Pancreas (tissue), 10 donors: ENCODE measurements at regions not wholly inside any gene's neighbourhood (a gene's known extent, or its start where the extent isn't known, plus 50 kb on each side); places are given as distances from the start of the nearest gene placed in this dataset.

Experiments used
- ATAC-seq, 4 donors: fragments of 200-7000 bp; cut with Tn5 transposase; one replicate each; pipeline versions ENCODE4 v1.8.0 to v1.9.1; 2020; ENCODE audit warnings: mild to moderate bottlenecking in 4 of 4, moderate library complexity in 4 of 4
- DNase-seq, 6 donors: peaks; one replicate each; pipeline ENCODE4 v3.0.0-alpha.2; 2020
- FAIRE-seq: peaks from 2 replicates; lab custom pipeline; 2012; peaks lifted over from hg19 to GRCh38; lab: Jason Lieb, UNC
- H3K27ac ChIP-seq, 4 donors: fragments of 200-600 bp; sonication (generic); 1 replicate in 3 of 4; 2 replicates in 1 of 4; pipeline versions ENCODE4 v1.5.0 to v1.8.0; 2020
- H3K27me3 ChIP-seq, 4 donors: fragments of 200-600 bp; one replicate each; pipeline ENCODE4 v1.8.0; 2021
- H3K36me3 ChIP-seq, 3 donors: fragments of 200-600 bp; sonication (generic) in 1 of 3; one replicate each; pipeline versions ENCODE4 v1.5.0 to v1.8.0; 2020 to 2021
- H3K4me1 ChIP-seq, 3 donors: fragments of 200-600 bp; one replicate each; pipeline ENCODE4 v1.8.0; 2021
- H3K4me3 ChIP-seq, 4 donors: fragments of 200-600 bp; sonication (generic) in 2 of 4; one replicate each; pipeline versions ENCODE4 v1.5.0 to v1.8.0; 2020 to 2021
- H3K9me3 ChIP-seq, 4 donors: fragments of 200-600 bp; one replicate each; pipeline ENCODE4 v1.8.0; 2021
- WGBS, 2 donors: extraction: QIAGEN DNeasy Blood & Tissue Kit; methylation state at CpG; one replicate each; pipeline ENCODE4 v1.1.7; 2013; 5-methylcytosine and 5-hydroxymethylcytosine counted together
- intact Hi-C, 3 donors: fragments of 100-400 bp; cut with DNase I; formaldehyde crosslinking; loops; one replicate each; pipeline versions ENCODE4 v1.11.1 to v1.14.2; 2022
- TF ChIP-seq, protein P1 (sequence below), 4 donors: fragments of 200-600 bp; sonication (generic) in 3 of 4; IDR thresholded peaks; one replicate each; pipeline versions ENCODE4 v1.5.0 to v1.8.0; 2021; ENCODE audit warnings: antibody characterized with exemption in 4 of 4
- donor health status: healthy with polysubstance abuse.
- donor health status: DM: no; HTN: no; CAD: no; lungs with moderate emphysema.
- donor health status: DM: no; HTN: no; CAD: no.
- donor health status: control.
- donor health status: control.
- donor health status: Bipolar disorder and iron deficiency.
- donor health status: DM: yes; HTN: yes; CAD: no.
- donor health status: DM: no; HTN: no; CAD: no.
- donor health status: DM: no; HTN: no; CAD: no.
- donor health status: DM: yes; HTN: yes; CAD: no.

GRCh38 chr6:121967631-121968030 is 431.8 kb upstream of the HSF2 start:
- H3K27ac ChIP-seq = no peak overlapping the region
- 63 to 72% methylated on average over 2 of the region's 2 CpGs for WGBS, 2 donors
- intact Hi-C loops = no loop called here
- no peaks in the 10 kb centered on the region for H3K9me3 ChIP-seq
- H3K36me3 ChIP-seq = no peaks in the 10 kb centered on the region
- H3K4me3 ChIP-seq = no peak overlapping the region
- FAIRE-seq (no peak), ATAC-seq (no peak), DNase-seq (no peak)
- H3K27me3 ChIP-seq = no peaks in the 10 kb centered on the region
- H3K4me1 ChIP-seq = peaks cover 0 to 5% (median 2%) of the 10 kb centered on the region in 3 donors
- TF ChIP-seq, protein P1, sequence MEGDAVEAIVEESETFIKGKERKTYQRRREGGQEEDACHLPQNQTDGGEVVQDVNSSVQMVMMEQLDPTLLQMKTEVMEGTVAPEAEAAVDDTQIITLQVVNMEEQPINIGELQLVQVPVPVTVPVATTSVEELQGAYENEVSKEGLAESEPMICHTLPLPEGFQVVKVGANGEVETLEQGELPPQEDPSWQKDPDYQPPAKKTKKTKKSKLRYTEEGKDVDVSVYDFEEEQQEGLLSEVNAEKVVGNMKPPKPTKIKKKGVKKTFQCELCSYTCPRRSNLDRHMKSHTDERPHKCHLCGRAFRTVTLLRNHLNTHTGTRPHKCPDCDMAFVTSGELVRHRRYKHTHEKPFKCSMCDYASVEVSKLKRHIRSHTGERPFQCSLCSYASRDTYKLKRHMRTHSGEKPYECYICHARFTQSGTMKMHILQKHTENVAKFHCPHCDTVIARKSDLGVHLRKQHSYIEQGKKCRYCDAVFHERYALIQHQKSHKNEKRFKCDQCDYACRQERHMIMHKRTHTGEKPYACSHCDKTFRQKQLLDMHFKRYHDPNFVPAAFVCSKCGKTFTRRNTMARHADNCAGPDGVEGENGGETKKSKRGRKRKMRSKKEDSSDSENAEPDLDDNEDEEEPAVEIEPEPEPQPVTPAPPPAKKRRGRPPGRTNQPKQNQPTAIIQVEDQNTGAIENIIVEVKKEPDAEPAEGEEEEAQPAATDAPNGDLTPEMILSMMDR (IDR thresholded peaks at IDR 0.05) = no peak

GRCh38 chr6:121971931-121972335 is 427.5 kb upstream of the HSF2 start:
- Histone ChIP-seq H3K36me3 (no peaks in the 10 kb centered on the region), H3K4me3 (no peak overlapping the region), H3K9me3 (no peaks in the 10 kb centered on the region), H3K27ac (peak overlapping the region in 1 of 4 donors; percentile 10), H3K4me1 (peaks cover 0 to 5% (median 2%) of the 10 kb centered on the region in 3 donors), H3K27me3 (no peaks in the 10 kb centered on the region)
- peak; percentile 80 to 96 (median 90) for ATAC-seq
- TF ChIP-seq, protein P1 (IDR thresholded peaks at IDR 0.05) = no peak
- no peak for FAIRE-seq
- peak in 2 of 6 donors; percentile 8 to 22 for DNase-seq
- intact Hi-C loops = no loop called here

GRCh38 chr6:121984956-121985355 is 414.5 kb upstream of the HSF2 start:
- no peak overlapping the region for H3K4me3 ChIP-seq
- FAIRE-seq (no peak), ATAC-seq (no peak), DNase-seq (no peak)
- intact Hi-C loops = no loop called here
- H3K36me3 ChIP-seq = no peaks in the 10 kb centered on the region
- H3K27ac ChIP-seq = no peak overlapping the region
- no peaks in the 10 kb centered on the region for H3K4me1 ChIP-seq
- 77 to 81% methylated on average over 3 of the region's 3 CpGs for WGBS, 2 donors
- TF ChIP-seq, protein P1 (IDR thresholded peaks at IDR 0.05) = no peak
- H3K27me3 ChIP-seq = no peaks in the 10 kb centered on the region
- no peaks in the 10 kb centered on the region for H3K9me3 ChIP-seq

- TF ChIP-seq, protein P1 (IDR thresholded peaks at IDR 0.05) = no peak
- DNase-seq (peak in 1 of 6 donors; percentile 24), ATAC-seq (no peak), FAIRE-seq (no peak)
- Histone ChIP-seq H3K36me3 (no peaks in the 10 kb centered on the region), H3K4me1 (no peaks in the 10 kb centered on the region), H3K4me3 (no peak overlapping the region), H3K27ac (no peak overlapping the region), H3K9me3 (no peaks in the 10 kb centered on the region), H3K27me3 (no peaks in the 10 kb centered on the region)
- WGBS, 2 donors = 64 to 70% methylated on average over 6 of the region's 6 CpGs
- intact Hi-C loops = no loop called here
Observed at GRCh38 chr6:121993362-121993761, 406.1 kb upstream of the HSF2 start.

- TF ChIP-seq, protein P1 (IDR thresholded peaks at IDR 0.05) = no peak
- Histone ChIP-seq H3K4me3 (no peak overlapping the region), H3K27ac (no peak overlapping the region), H3K36me3 (no peaks in the 10 kb centered on the region), H3K27me3 (no peaks in the 10 kb centered on the region), H3K4me1 (no peaks in the 10 kb centered on the region), H3K9me3 (no peaks in the 10 kb centered on the region)
- FAIRE-seq (no peak), ATAC-seq (no peak), DNase-seq (no peak)
- 57 to 85% methylated on average over 1 of the region's 1 CpG for WGBS, 2 donors
- intact Hi-C loops = no loop called here
Observed at GRCh38 chr6:121994919-121995318, 404.5 kb upstream of the HSF2 start.
